Sigmoid colon (tissue), 6 donors: ENCODE measurements at regions not wholly inside any gene's neighbourhood (a gene's known extent, or its start where the extent isn't known, plus 50 kb on each side); places are given as distances from the start of the nearest gene placed in this dataset.

ENCODE experiments used
- DNase-seq: peaks from one replicate; pipeline ENCODE4 v3.0.0-alpha.2; 2019
- H3K27ac ChIP-seq, 4 donors: fragments of 200-600 bp; sonication (generic); one replicate each; pipeline ENCODE4 v1.5.1; 2016 to 2019; ENCODE audit warnings: mild to moderate bottlenecking in 1 of 4
- H3K27me3 ChIP-seq, 3 donors: fragments of 200-600 bp; sonication (generic); one replicate each; pipeline ENCODE4 v1.5.1; 2019; ENCODE audit warnings: mild to moderate bottlenecking in 1 of 3
- H3K36me3 ChIP-seq, 4 donors: fragments of 200-600 bp; sonication (generic); one replicate each; pipeline ENCODE4 v1.5.1; 2016 to 2019
- H3K4me1 ChIP-seq, 4 donors: fragments of 200-600 bp; sonication (generic); one replicate each; pipeline ENCODE4 v1.5.1; 2017 to 2019
- H3K4me3 ChIP-seq, 4 donors: fragments of 200-600 bp; sonication (generic); one replicate each; pipeline ENCODE4 v1.5.1; 2017 to 2019; ENCODE audit warnings: mild to moderate bottlenecking in 2 of 4, moderate library complexity in 1 of 4
- H3K9me3 ChIP-seq, 4 donors: fragments of 200-600 bp in 3 of 4; sonication (generic) in 3 of 4; one replicate each; pipeline versions ENCODE4 v1.5.1 to v1.6.1; 2013 to 2019
- CTCF ChIP-seq, 4 experiments: fragments of 450-650 bp in 3 of 4; fragments of 200-600 bp in 1 of 4; IDR thresholded peaks; one replicate each; pipeline ENCODE4 v1.5.1; 2016 to 2019; ENCODE audit warnings: antibody characterized with exemption in 4 of 4, mild to moderate bottlenecking in 3 of 4, moderate library complexity in 2 of 4
- EP300 ChIP-seq, 4 donors: sonication (generic); formaldehyde crosslinking; IDR thresholded peaks; one replicate each; pipeline ENCODE4 v1.6.1; 2017; ENCODE audit warnings: antibody characterized with exemption in 4 of 4
- POLR2A ChIP-seq, 2 donors: fragments of 450-650 bp; IDR thresholded peaks; one replicate each; pipeline ENCODE4 v1.6.1; 2016; ENCODE audit warnings: antibody characterized with exemption in 2 of 2, mild to moderate bottlenecking in 2 of 2, moderate library complexity in 2 of 2
- POLR2AphosphoS5 ChIP-seq, 4 donors: sonication (generic); formaldehyde crosslinking; IDR thresholded peaks; one replicate each; pipeline ENCODE4 v1.6.1; 2017; ENCODE audit warnings: antibody characterized with exemption in 4 of 4
- WGBS, 2 donors: extraction: QIAGEN DNeasy Blood & Tissue Kit; methylation state at CpG; one replicate each; pipeline ENCODE4 v1.1.7; 2013; 5-methylcytosine and 5-hydroxymethylcytosine counted together
- intact Hi-C: fragments of 100-400 bp; cut with DNase I; formaldehyde crosslinking; loops from one replicate; pipeline ENCODE4 v1.15.1; 2023
- donor health status: healthy with polysubstance abuse.
- donor health status: healthy.

- 78 to 87% methylated on average over 6 of the region's 6 CpGs for WGBS, 2 donors
- Histone ChIP-seq H3K27ac (no peak overlapping the region), H3K4me1 (no peaks in the 10 kb centered on the region), H3K9me3 (no peaks in the 10 kb centered on the region), H3K27me3 (no peaks in the 10 kb centered on the region), H3K4me3 (no peak overlapping the region), H3K36me3 (no peaks in the 10 kb centered on the region)
- no peak for TF ChIP-seq EP300 (IDR thresholded peaks at IDR 0.05)
- TF ChIP-seq CTCF (IDR thresholded peaks at IDR 0.05), result no peak
- no peak for TF ChIP-seq POLR2A (IDR thresholded peaks at IDR 0.05)
- TF ChIP-seq POLR2AphosphoS5 (IDR thresholded peaks at IDR 0.05), result no peak
- no peak for DNase-seq
- intact Hi-C loops, result no loop called here
Observed at GRCh38 chr18:24941174-24941951, 410.6 kb downstream of the ZNF521 start.

- no peaks in the 10 kb centered on the region for H3K9me3 ChIP-seq
- intact Hi-C loops, result no loop called here
- DNase-seq, result no peak
- no peak overlapping the region for H3K27ac ChIP-seq
- TF ChIP-seq POLR2A (IDR thresholded peaks at IDR 0.05), result no peak
- TF ChIP-seq EP300 (IDR thresholded peaks at IDR 0.05), result no peak
- no peak for TF ChIP-seq POLR2AphosphoS5 (IDR thresholded peaks at IDR 0.05)
- no peak for TF ChIP-seq CTCF (IDR thresholded peaks at IDR 0.05)
- 83 to 91% methylated on average over 4 of the region's 4 CpGs for WGBS, 2 donors
- H3K36me3 ChIP-seq, result no peaks in the 10 kb centered on the region
- no peaks in the 10 kb centered on the region for H3K27me3 ChIP-seq
- no peaks in the 10 kb centered on the region for H3K4me1 ChIP-seq
- no peak overlapping the region for H3K4me3 ChIP-seq
Observed at GRCh38 chr18:24942144-24942543, 409.8 kb downstream of the ZNF521 start.

GRCh38 chr18:24947521-24948305 lies 404.3 kb downstream of the ZNF521 start:
- Histone ChIP-seq H3K9me3 (no peaks in the 10 kb centered on the region), H3K27ac (no peak overlapping the region), H3K36me3 (no peaks in the 10 kb centered on the region), H3K27me3 (no peaks in the 10 kb centered on the region), H3K4me1 (no peaks in the 10 kb centered on the region), H3K4me3 (no peak overlapping the region)
- WGBS, 2 donors, result 56 to 65% methylated on average over 8 of the region's 8 CpGs
- TF ChIP-seq EP300 (IDR thresholded peaks at IDR 0.05), result no peak
- no peak for TF ChIP-seq CTCF (IDR thresholded peaks at IDR 0.05)
- TF ChIP-seq POLR2AphosphoS5 (IDR thresholded peaks at IDR 0.05), result no peak
- no peak for TF ChIP-seq POLR2A (IDR thresholded peaks at IDR 0.05)
- intact Hi-C loops, result no loop called here
- DNase-seq, result no peak

- intact Hi-C loops, result no loop called here
- DNase-seq, result no peak
- 82 to 84% methylated on average over 5 of the region's 5 CpGs for WGBS, 2 donors
- no peak for TF ChIP-seq POLR2AphosphoS5 (IDR thresholded peaks at IDR 0.05)
- no peak for TF ChIP-seq POLR2A (IDR thresholded peaks at IDR 0.05)
- no peak for TF ChIP-seq CTCF (IDR thresholded peaks at IDR 0.05)
- TF ChIP-seq EP300 (IDR thresholded peaks at IDR 0.05), result no peak
- no peak overlapping the region for H3K27ac ChIP-seq
- H3K36me3 ChIP-seq, result no peaks in the 10 kb centered on the region
- no peaks in the 10 kb centered on the region for H3K9me3 ChIP-seq
- no peak overlapping the region for H3K4me3 ChIP-seq
- no peaks in the 10 kb centered on the region for H3K27me3 ChIP-seq
- no peaks in the 10 kb centered on the region for H3K4me1 ChIP-seq
Observed at GRCh38 chr18:24949908-24950307, 402.1 kb downstream of the ZNF521 start.
